GM21390 (cell line): ENCODE measurements at regions not wholly inside any gene's neighbourhood (a gene's known extent, or its start where the extent isn't known, plus 50 kb on each side); places are given as distances from the start of the nearest gene placed in this dataset.

Experiments
- ATAC-seq: cut with Tn5 transposase; IDR thresholded peaks from one replicate; pipeline ENCODE4 v1.9.1; 2021; ENCODE audit not compliant: unreplicated experiment

DNA sequence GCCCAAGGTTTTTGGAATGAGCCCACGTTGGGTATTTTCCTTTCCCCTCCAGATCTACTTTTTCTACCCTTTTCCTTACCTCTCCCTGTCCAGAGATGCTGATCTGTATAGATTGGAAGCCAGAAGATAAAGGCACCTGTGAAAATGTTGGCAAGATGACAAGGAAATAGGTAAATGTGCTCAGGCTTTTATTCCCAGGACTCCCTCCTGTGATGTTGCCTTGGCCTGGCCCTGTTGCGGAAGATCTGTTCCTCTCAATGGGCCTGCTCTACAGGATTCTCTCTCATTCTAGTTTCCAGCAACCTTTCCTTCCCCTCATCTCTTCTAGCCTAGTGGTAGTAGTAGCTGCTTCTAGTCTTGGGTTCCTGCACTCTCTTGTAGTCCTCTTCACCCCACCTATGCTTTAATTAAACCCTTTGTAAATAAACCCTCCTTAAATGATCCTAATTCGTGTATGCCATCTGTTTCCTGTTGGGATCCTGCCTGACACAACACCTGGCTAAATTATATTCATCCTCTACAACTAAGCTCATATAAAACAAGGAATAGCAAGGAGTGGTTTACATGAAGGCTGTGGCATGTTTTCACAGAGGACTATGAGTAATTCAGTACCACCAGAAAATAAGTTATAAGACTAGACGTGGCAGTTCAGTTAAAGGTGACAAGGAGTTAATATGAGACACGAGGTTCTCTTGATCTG is 95.7 kb upstream of the MAOA start:
- no peak for ATAC-seq

GRCh38 chrX:43562372-43562771 is 93.7 kb upstream of the MAOA start:
- ATAC-seq: no peak

DNA sequence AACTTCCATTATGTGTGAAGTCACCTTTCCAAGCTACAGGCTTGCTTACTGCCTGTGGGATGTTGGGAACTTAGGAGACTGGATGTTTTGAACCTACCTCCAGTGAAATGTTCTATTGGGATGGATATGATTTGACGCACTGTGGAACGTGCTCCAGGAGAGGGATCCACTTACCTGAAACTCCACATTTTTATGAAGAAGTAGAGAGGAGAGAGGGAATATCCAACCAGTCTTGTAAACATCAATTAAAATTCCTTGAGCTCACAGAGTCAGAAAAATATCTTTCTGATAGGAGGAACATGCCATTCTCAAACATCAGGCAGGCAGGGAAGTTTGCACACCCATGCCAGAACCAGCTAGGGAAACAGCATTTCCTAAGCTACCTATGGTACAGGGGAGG is 91.1 kb upstream of the MAOA start:
- ATAC-seq: no peak

- ATAC-seq: no peak
Observed at GRCh38 chrX:43566170-43566569, 89.9 kb upstream of the MAOA start.

GRCh38 chrX:43573441-43574015 is 82.6 kb upstream of the MAOA start:
- no peak for ATAC-seq

- ATAC-seq: no peak
Observed at GRCh38 chrX:43580621-43581020, 75.5 kb upstream of the MAOA start.

- no peak for ATAC-seq
Observed at GRCh38 chrX:43581167-43581566, 74.9 kb upstream of the MAOA start.

- no peak for ATAC-seq
Observed at GRCh38 chrX:43581888-43582539, 74.1 kb upstream of the MAOA start.

DNA sequence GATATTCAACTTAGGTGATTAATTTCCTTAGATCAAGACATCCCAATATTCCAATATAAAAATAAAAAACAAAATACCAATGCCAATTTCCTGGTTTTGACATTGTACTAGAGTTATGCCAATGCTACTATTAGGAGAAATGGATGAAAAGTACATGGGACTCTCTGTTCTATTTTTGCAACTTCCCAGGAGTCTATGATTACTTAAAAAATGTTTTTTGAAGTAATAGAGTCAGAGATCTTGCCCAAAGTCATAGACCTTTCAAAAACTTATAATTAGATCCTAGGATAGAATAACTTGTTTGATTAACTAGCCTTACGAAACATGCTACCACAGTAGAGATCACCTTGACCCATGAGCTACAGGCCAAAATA is 73.6 kb upstream of the MAOA start:
- ATAC-seq: no peak

DNA sequence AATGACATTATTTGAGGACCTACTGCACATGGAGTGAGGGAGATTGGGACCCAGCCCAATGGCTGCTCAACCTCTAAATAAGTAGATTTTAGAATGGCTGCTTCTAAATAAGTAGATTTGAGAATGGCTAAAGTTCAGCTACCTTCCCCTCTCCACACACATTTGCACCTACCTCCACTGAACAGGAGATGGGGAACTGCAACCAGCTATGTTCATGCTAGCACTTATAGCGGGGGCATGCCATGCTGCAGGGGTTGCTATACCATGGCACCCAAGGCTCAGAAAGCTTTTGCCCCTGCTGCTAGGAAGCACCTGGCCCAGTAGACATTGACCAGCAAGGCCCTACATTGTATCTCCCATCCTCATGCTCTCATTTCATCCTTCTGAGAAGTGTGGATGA is 70.2 kb upstream of the MAOA start:
- no peak for ATAC-seq

- no peak for ATAC-seq
Observed at GRCh38 chrX:43586830-43587229, 69.3 kb upstream of the MAOA start.

DNA sequence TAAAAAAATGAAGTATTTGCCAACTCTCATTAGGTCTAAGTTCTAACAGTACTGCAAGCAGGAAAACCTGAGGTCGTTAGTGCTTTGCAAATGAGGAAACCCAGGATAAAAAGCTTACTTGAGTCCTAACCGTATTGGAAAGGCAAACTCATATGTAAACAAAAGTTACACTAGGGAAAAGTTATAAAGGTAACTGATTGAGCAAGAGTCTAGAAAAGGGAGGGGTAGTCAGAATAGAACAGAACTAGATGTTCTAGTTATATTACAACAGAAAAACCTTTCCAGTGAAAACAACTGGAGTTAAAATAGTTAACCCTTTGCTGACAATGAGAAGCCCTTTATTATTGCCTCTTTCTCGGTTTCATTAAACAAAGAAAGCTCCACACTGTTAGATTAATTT is 66.4 kb upstream of the MAOA start:
- no peak for ATAC-seq

GRCh38 chrX:43590150-43590549 is 65.9 kb upstream of the MAOA start:
- no peak for ATAC-seq

- ATAC-seq: no peak
Observed at GRCh38 chrX:43592597-43592996, 63.5 kb upstream of the MAOA start.

DNA sequence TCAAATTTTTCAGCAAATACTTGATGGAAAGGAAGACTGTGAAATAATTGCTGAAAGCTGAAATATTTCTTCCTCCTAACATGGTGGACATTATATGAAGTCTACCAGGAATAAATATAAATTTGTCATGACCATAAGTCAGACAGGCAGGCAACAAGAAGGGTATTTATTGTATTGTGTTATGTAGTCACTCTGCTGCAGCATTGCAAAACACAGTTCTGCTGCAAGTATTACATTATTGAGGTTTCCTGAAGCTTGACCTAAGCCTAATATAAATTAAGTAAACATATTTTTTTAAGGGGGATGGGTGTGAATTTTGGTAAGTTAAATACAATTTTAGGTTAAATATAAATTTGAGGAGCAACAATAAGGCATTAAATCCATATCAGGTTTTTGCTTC is 60.2 kb upstream of the MAOA start:
- no peak for ATAC-seq

GRCh38 chrX:43604753-43605152 is 51.3 kb upstream of the MAOA start:
- ATAC-seq: no peak

GRCh38 chrX:43605351-43605750 is 50.7 kb upstream of the MAOA start:
- ATAC-seq: no peak
